Anterior cingulate cortex (tissue), 58 donors: ENCODE measurements at regions not wholly inside any gene's neighbourhood (a gene's known extent, or its start where the extent isn't known, plus 50 kb on each side); places are given as distances from the start of the nearest gene placed in this dataset.

Experiments
- DNase-seq, 58 donors: peaks; one replicate each; lab custom pipeline; 2025; lab: John Stamatoyannopoulos, UW

- DNase-seq, result no peak
Observed at GRCh38 chr22:48698618-48699017, 1129.1 kb downstream of the BRD1 start.

GRCh38 chr22:48697694-48698276, 1129.9 kb downstream of the BRD1 start:
- DNase-seq, result no peak

- DNase-seq, result no peak
Observed at GRCh38 chr22:48697223-48697622, 1130.5 kb downstream of the BRD1 start.

- DNase-seq, result no peak
Observed at GRCh38 chr22:48696371-48696770, 1131.3 kb downstream of the BRD1 start.

- DNase-seq, result no peak
Observed at GRCh38 chr22:48695731-48696305, 1131.9 kb downstream of the BRD1 start.

- DNase-seq, result peak in 2 of 58 donors; percentile 26 to 28
Observed at GRCh38 chr22:48695251-48695650, 1132.4 kb downstream of the BRD1 start.

- no peak for DNase-seq
Observed at GRCh38 chr22:48694296-48694883, 1133.3 kb downstream of the BRD1 start.

GRCh38 chr22:48693377-48694135, 1134.1 kb downstream of the BRD1 start:
- DNase-seq, result no peak

- DNase-seq, result no peak
Observed at GRCh38 chr22:48692734-48693376, 1134.8 kb downstream of the BRD1 start.

GRCh38 chr22:48691431-48691851, 1136.2 kb downstream of the BRD1 start:
- DNase-seq, result no peak

- no peak for DNase-seq
Observed at GRCh38 chr22:48690583-48691317, 1136.9 kb downstream of the BRD1 start.

GRCh38 chr22:48689206-48689605, 1138.5 kb downstream of the BRD1 start:
- no peak for DNase-seq

- DNase-seq, result no peak
Observed at GRCh38 chr22:48688366-48688765, 1139.3 kb downstream of the BRD1 start.

GRCh38 chr22:48687606-48688005, 1140.1 kb downstream of the BRD1 start:
- no peak for DNase-seq

GRCh38 chr22:48686694-48687302, 1140.9 kb downstream of the BRD1 start:
- no peak for DNase-seq

GRCh38 chr22:48685767-48686166, 1141.9 kb downstream of the BRD1 start:
- DNase-seq, result no peak

- no peak for DNase-seq
Observed at GRCh38 chr22:48683640-48684039, 1144.0 kb downstream of the BRD1 start.

GRCh38 chr22:48682504-48682903, 1145.2 kb downstream of the BRD1 start:
- no peak for DNase-seq

- no peak for DNase-seq
Observed at GRCh38 chr22:48680601-48681000, 1147.1 kb downstream of the BRD1 start.
